ENCODE measurements at regions not wholly inside any gene's neighbourhood (a gene's known extent, or its start where the extent isn't known, plus 50 kb on each side); places are given as distances from the start of the nearest gene placed in this dataset.

DNA sequence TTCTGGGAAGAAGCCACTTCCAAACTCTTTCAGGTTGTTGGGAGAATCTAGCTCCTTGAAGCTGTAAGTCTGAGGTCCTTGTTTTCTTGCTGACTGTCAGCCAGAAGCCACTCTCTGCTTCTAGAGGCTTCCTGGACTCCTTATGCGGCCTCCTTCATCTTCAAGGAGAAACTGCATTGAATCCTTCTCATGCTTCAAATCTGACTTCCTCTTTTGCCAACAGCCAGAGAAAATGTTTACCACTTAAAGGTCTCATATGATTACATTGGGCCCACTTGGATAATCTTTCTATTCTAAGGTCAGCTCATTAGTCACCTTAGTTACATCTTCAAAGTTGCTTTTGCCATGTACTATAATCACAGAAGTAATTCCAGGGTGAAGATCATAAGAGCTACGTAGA, 327.0 kb downstream of the HNRNPD start:
- no peak for DNase-seq (ENCODE audit: low read depth)
- no peak overlapping the region for H3K4me3 ChIP-seq (ENCODE audit: low read length)
- TF ChIP-seq, protein P1, sequence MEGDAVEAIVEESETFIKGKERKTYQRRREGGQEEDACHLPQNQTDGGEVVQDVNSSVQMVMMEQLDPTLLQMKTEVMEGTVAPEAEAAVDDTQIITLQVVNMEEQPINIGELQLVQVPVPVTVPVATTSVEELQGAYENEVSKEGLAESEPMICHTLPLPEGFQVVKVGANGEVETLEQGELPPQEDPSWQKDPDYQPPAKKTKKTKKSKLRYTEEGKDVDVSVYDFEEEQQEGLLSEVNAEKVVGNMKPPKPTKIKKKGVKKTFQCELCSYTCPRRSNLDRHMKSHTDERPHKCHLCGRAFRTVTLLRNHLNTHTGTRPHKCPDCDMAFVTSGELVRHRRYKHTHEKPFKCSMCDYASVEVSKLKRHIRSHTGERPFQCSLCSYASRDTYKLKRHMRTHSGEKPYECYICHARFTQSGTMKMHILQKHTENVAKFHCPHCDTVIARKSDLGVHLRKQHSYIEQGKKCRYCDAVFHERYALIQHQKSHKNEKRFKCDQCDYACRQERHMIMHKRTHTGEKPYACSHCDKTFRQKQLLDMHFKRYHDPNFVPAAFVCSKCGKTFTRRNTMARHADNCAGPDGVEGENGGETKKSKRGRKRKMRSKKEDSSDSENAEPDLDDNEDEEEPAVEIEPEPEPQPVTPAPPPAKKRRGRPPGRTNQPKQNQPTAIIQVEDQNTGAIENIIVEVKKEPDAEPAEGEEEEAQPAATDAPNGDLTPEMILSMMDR (IDR thresholded peaks at IDR 0.05; ENCODE audit: insufficient read depth, low read depth, low read length, missing control alignments), result no peak

DNA sequence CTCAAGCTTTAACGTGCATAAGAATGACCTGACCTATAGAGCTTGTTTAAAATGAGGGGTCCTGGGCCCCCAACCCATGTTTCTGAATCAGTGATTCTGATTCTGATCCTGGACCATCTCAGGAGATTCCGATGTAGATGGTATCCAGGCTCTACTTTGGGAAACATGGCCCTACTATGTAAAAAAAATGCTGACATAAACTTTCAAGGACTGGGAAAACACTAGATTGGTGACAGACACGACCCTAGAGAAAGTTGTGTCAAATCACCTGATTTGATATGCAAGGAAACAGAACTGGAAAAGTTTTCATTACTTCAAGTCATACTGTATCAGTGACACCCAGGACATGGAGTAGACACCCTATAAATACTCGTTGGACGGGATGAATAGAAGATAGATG, 328.5 kb downstream of the HNRNPD start:
- TF ChIP-seq, protein P1 (IDR thresholded peaks at IDR 0.05; ENCODE audit: insufficient read depth, low read depth, low read length, missing control alignments), result no peak
- H3K4me3 ChIP-seq (ENCODE audit: low read length), result no peak overlapping the region
- no peak for DNase-seq (ENCODE audit: low read depth)

DNA sequence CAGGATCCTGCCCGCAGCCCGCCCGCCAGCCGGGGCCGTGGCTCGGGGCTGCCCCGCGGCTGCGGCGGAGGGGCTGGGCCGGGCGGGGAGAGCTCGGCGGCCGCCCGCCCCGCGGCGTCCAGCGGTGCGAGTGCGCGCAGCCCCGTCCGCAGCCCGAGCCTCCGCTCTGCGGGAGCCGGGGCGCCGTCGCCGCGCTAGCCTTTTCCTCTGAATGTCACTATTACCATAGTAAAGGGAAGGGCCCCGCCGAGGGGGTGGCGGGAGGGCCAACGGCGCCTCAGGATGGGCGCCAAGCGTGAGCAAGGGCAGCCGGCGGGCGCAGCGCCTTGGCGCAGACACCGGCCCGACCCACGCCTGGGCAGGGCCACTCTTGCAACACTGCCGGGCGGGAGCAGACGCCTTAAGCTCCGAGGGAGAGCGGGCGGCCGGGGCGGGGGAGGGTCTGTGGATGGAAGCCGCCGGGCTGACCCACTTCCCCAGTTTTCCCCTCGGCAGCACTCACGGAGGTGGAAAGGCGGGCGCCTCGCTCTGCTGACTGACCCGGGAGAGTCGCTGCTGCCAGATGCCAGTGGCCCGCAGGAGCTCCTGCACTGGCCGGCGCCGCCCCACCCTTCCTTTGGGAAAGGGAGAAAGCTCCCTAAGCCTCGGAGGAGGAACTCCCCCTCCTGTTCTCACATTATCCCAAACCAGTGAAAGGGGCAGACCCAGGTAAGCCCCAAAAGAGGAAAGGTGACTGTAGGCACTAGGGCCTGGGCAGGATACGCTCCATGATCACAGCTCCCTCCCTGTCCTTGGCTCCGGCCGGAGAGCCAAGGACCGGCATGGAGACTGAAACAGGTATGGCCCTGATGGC, 329.4 kb downstream of the HNRNPD start:
- TF ChIP-seq, protein P1 (IDR thresholded peaks at IDR 0.05; ENCODE audit: insufficient read depth, low read depth, low read length, missing control alignments), result no peak
- DNase-seq (ENCODE audit: low read depth), result peak; percentile 80
- H3K4me3 ChIP-seq (ENCODE audit: low read length), result peak overlapping the region; percentile 47

DNA sequence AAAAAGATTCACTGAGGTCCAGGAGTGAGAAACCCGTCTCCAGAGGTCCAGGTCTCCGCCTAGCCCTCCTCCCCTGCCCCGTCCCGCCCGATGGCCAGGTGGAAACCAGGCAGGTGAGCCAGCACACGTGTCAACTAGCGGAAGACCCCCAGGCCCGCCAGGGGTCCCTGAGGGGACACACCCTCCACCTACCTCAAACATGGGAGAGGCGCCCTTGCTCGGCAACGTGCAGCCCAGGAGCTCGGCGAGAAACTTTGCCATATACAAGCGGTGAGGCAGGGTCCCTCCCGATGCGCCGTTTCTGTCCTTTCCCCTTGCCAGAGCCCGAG, 330.0 kb downstream of the HNRNPD start:
- TF ChIP-seq, protein P1 (IDR thresholded peaks at IDR 0.05; ENCODE audit: insufficient read depth, low read depth, low read length, missing control alignments), result no peak
- H3K4me3 ChIP-seq (ENCODE audit: low read length), result peak overlapping the region; percentile 35
- peak; percentile 8 for DNase-seq (ENCODE audit: low read depth)

DNA sequence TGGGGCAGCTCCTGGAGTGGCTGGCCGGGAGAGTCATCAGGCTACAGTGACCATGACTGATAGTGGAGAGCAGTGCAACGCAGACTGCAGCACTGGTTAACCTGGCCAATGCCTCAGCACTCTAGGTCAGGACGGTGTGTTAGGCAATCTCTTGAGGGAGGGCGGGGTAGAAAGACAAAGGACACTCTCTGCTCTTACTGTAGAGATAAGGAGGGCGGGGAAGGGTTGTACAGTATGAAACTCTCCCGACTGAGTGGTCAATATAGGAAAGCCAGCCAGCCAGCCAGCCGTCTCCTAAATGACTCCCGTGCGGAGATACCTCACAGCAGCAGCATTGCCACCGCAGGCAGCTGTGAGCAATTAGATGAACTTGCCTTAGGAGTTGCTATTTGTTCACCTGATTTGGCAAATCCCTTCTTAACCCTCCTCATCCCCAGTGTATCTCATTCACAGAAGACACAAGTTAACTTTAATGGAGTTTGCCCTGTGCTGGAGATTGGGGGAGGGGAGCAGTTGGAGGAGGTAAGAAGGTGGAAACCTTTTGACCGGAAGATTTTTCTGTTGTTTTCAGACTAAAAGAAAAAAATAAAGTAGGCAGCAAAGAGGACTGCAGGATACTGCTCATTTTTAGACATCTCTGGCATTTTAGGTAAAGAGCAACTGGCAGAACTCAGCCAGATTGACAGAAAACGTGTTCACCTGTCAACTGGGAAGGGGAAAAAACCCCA, 330.5 kb downstream of the HNRNPD start:
- peak; percentile 30 for DNase-seq (ENCODE audit: low read depth)
- TF ChIP-seq, protein P1 (IDR thresholded peaks at IDR 0.05; ENCODE audit: insufficient read depth, low read depth, low read length, missing control alignments), result no peak
- H3K4me3 ChIP-seq (ENCODE audit: low read length), result peak overlapping the region; percentile 35

DNA sequence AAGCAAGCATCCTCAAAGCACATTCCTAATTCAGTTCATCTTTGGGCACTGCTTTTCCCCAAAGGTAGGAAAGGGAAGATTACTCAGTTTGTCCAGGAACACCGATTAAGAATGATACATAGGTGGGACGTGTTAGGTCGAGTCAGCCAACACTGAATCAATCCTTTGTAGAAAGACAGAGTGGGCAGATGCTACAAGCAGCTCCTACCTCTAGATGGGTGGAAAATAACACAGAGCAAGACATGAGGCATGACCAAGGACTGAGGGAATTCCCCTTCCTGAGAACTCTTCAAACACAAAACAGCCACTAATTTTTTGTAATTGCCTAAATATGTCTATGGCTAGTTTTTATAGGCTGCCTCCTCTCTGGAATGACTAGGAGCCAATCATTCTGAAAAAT, 331.7 kb downstream of the HNRNPD start:
- TF ChIP-seq, protein P1 (IDR thresholded peaks at IDR 0.05; ENCODE audit: insufficient read depth, low read depth, low read length, missing control alignments), result no peak

More for the DNA sequence above, 331.7 kb downstream of the HNRNPD start:
- no peak overlapping the region for H3K4me3 ChIP-seq (ENCODE audit: low read length)
- DNase-seq (ENCODE audit: low read depth), result peak; percentile 35

All from epithelial cell of esophagus (primary cell).